GM10266 (cell line): ENCODE measurements at regions not wholly inside any gene's neighbourhood (a gene's known extent, or its start where the extent isn't known, plus 50 kb on each side); places are given as distances from the start of the nearest gene placed in this dataset.

ENCODE experiments used
- DNase-seq: peaks from one replicate; pipeline ENCODE4 v3.0.0; 2012; ENCODE audit errors: extremely low spot score
- CTCF ChIP-seq: IDR thresholded peaks from 2 replicates; pipeline ENCODE4 v1.5.1; 2012; ENCODE audit warnings: mild to moderate bottlenecking, low read depth; ENCODE audit not compliant: control insufficient read depth, insufficient read depth; ENCODE audit errors: missing control alignments

GRCh38 chr7:54629771-54630170, 87.6 kb downstream of the VSTM2A start:
- DNase-seq: no peak
- TF ChIP-seq CTCF: no peak

DNA sequence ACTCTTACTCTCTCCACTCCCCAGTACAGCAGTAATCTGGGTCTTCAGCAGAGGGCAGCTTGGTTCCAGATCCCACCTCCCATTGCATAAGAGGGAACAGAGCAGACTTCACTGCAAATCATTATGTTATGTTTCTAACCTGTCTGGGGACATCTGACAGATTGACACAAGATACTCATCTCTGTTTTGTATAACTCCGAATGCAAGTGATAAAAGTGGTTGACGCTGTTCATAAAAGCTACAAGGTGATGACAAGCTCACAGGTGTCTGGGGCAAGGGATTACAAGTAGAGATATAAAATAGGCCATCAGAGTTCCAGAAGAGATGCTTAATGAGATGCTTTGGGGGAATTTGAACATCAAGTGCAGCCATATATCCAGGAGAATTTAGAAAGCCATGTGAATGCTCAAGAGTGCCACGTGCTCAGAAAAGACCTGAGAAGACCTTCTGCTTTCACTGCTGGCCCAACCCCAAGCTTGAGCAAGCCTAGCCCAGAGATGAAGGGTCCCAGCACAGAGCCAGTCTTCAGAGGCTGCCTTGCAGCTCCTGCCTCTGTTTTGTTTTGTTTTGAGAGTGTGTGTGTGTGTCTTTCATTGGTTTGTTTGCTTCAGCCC, 80.6 kb downstream of the VSTM2A start:
- no peak for TF ChIP-seq CTCF

More for the DNA sequence above, 80.6 kb downstream of the VSTM2A start:
- no peak for DNase-seq
